ENCODE measurements at regions not wholly inside any gene's neighbourhood (a gene's known extent, or its start where the extent isn't known, plus 50 kb on each side); places are given as distances from the start of the nearest gene placed in this dataset.

GRCh38 chr15:94592495-94592894 lies 361.1 kb downstream of the MCTP2 start:
- TF ChIP-seq CTCF (IDR thresholded peaks at IDR 0.05) (no peak), POLR2A (IDR thresholded peaks at IDR 0.05) (no peak)
